Lower leg skin (tissue), 3 donors: ENCODE measurements at regions not wholly inside any gene's neighbourhood (a gene's known extent, or its start where the extent isn't known, plus 50 kb on each side); places are given as distances from the start of the nearest gene placed in this dataset.

Source experiments
- POLR2A ChIP-seq, 2 donors: fragments of 450-650 bp; IDR thresholded peaks; one replicate each; pipeline ENCODE4 v1.6.1; 2016 to 2017; ENCODE audit warnings: antibody characterized with exemption in 2 of 2, mild to moderate bottlenecking in 1 of 2, moderate library complexity in 1 of 2
- TF ChIP-seq, protein P1 (sequence below), 3 donors: fragments of 450-650 bp; IDR thresholded peaks; one replicate each; pipeline ENCODE4 v1.5.1; 2016; ENCODE audit warnings: antibody characterized with exemption in 3 of 3, mild to moderate bottlenecking in 3 of 3, moderate library complexity in 2 of 3

DNA sequence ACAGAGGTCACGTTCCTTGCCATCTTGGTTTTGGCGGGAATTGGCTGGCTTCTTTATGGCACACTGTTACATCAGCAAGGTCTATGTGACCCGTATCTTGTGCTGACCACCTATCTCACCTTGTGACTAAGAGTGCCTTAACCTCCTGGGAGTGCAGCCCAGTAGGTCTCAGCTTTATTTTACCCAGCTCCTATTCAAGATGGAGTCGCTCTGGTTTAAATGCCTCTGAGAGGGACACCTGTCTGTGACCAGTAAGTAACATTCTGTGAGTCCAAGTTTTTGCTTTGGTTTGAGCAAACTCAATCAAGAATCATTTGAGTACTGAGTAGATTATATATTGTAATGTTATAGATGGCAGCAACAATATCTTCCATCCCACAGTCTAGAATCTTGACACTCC, 85.0 kb downstream of the BMP2 start:
- no peak for TF ChIP-seq POLR2A (IDR thresholded peaks at IDR 0.05)
- TF ChIP-seq, protein P1, sequence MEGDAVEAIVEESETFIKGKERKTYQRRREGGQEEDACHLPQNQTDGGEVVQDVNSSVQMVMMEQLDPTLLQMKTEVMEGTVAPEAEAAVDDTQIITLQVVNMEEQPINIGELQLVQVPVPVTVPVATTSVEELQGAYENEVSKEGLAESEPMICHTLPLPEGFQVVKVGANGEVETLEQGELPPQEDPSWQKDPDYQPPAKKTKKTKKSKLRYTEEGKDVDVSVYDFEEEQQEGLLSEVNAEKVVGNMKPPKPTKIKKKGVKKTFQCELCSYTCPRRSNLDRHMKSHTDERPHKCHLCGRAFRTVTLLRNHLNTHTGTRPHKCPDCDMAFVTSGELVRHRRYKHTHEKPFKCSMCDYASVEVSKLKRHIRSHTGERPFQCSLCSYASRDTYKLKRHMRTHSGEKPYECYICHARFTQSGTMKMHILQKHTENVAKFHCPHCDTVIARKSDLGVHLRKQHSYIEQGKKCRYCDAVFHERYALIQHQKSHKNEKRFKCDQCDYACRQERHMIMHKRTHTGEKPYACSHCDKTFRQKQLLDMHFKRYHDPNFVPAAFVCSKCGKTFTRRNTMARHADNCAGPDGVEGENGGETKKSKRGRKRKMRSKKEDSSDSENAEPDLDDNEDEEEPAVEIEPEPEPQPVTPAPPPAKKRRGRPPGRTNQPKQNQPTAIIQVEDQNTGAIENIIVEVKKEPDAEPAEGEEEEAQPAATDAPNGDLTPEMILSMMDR (IDR thresholded peaks at IDR 0.05) = no peak
